HL-60 (cell line): ENCODE measurements at regions not wholly inside any gene's neighbourhood (a gene's known extent, or its start where the extent isn't known, plus 50 kb on each side); places are given as distances from the start of the nearest gene placed in this dataset.

ENCODE experiments used
- DNase-seq, 2 experiments: peaks; one replicate each; pipeline ENCODE4 v3.0.0-alpha.2; 2010 to 2020; ENCODE audit warnings: low read depth in 1 of 2, low spot score in 1 of 2
- H3K27ac ChIP-seq: fragments of 250-450 bp; sonication (Bioruptor Pico); replicated peaks from 2 replicates; pipeline ENCODE4 v1.5.1; 2020; ENCODE audit warnings: mild to moderate bottlenecking, moderate library complexity
- H3K27me3 ChIP-seq: fragments of 250-450 bp; sonication (Bioruptor Pico); 2 replicates; pipeline ENCODE4 v1.5.1; 2021; ENCODE audit warnings: mild to moderate bottlenecking, moderate library complexity; ENCODE audit not compliant: insufficient read depth, poor library complexity, severe bottlenecking
- H3K4me3 ChIP-seq: replicated peaks from 2 replicates; pipeline ENCODE4 v1.5.1; 2011; ENCODE audit warnings: mild to moderate bottlenecking, control low read depth, low read length; ENCODE audit not compliant: insufficient read depth
- CTCF ChIP-seq: IDR thresholded peaks from one replicate; pipeline ENCODE4 v1.5.1; 2011; ENCODE audit warnings: low read length, control low read depth, inconsistent platforms; ENCODE audit not compliant: insufficient read depth
- GABPA ChIP-seq: IDR thresholded peaks from 2 replicates; pipeline ENCODE4 v1.6.1; 2012; ENCODE audit warnings: low read depth
- POLR2AphosphoS5 ChIP-seq: IDR thresholded peaks from 2 replicates; pipeline ENCODE4 v1.6.1; 2012; ENCODE audit warnings: low read depth
- REST ChIP-seq: IDR thresholded peaks from 2 replicates; pipeline ENCODE4 v1.6.1; 2012; ENCODE audit warnings: low read depth; ENCODE audit not compliant: insufficient replicate concordance
- SPI1 ChIP-seq: IDR thresholded peaks from 2 replicates; pipeline ENCODE4 v1.6.1; 2012; ENCODE audit warnings: low read depth, mild to moderate bottlenecking, borderline replicate concordance

- TF ChIP-seq SPI1 (no peak), CTCF (no peak), REST (no peak), POLR2AphosphoS5 (no peak), GABPA (no peak)
- DNase-seq: no peak
- no peak overlapping the region for H3K4me3 ChIP-seq
- no peaks in the 10 kb centered on the region for H3K27me3 ChIP-seq
- no peak overlapping the region for H3K27ac ChIP-seq
Measured at GRCh38 chr7:49479441-49479840, 294.0 kb upstream of the VWC2 start.

GRCh38 chr7:49479936-49480544, 293.4 kb upstream of the VWC2 start:
- H3K27me3 ChIP-seq: no peaks in the 10 kb centered on the region
- no peak for TF ChIP-seq POLR2AphosphoS5
- no peak for TF ChIP-seq SPI1
- no peak for TF ChIP-seq CTCF
- TF ChIP-seq REST: no peak
- no peak for TF ChIP-seq GABPA
- DNase-seq: no peak

GRCh38 chr7:49481075-49481474, 292.4 kb upstream of the VWC2 start:
- no peak overlapping the region for H3K4me3 ChIP-seq
- no peaks in the 10 kb centered on the region for H3K27me3 ChIP-seq
- DNase-seq: no peak
- H3K27ac ChIP-seq: no peak overlapping the region
- no peak for TF ChIP-seq GABPA
- no peak for TF ChIP-seq CTCF
- TF ChIP-seq SPI1: no peak
- no peak for TF ChIP-seq POLR2AphosphoS5
- no peak for TF ChIP-seq REST

More at GRCh38 chr7:49479936-49480544, 293.4 kb upstream of the VWC2 start:
- H3K27ac ChIP-seq: no peak overlapping the region
- H3K4me3 ChIP-seq: no peak overlapping the region
